Pons (tissue), 1 donor: ENCODE measurements at regions not wholly inside any gene's neighbourhood (a gene's known extent, or its start where the extent isn't known, plus 50 kb on each side); places are given as distances from the start of the nearest gene placed in this dataset.

Source experiments
- DNase-seq: peaks from one replicate; pipeline ENCODE4 v3.0.0-alpha.2; 2016; ENCODE audit warnings: low spot score

DNA sequence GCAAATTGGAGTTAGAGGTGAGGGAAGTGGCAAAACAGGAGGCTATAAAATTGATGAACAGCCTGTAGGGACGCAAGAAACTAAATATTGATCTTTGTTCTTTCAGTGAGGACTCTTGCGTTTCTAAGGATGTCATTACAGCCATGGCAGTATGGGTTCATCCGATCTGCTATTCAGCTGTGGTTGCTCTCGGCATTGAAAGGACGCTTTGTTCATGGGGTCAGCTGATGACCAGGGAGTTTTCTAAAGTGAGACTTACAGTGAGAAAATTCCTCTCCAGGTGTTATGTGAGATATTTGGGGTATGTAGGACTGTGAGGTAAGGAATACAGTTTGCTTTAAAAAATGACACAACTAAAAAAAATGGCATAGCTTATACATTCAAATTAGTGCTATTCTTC is 52.7 kb upstream of the PELI1 start:
- DNase-seq: peak; percentile 86

DNA sequence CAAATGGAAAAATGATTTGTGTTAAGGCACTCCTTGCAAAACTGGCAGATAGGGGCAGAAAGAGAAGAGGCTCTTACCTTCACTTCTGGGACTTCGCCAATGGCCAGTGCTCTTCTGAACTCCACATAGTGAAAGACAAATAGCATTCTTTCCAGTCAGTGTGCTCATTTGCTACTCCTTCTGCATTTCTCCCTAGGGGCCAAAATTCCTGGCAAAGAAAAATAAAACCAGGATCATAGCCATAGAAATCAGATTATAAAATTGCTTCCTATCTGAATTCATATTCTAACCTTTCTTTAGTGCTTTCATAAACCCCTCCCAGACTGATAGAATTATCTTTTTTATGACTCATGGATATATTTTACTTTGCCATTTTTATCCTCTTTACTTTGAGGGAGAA is 56.9 kb upstream of the PELI1 start:
- DNase-seq: no peak

DNA sequence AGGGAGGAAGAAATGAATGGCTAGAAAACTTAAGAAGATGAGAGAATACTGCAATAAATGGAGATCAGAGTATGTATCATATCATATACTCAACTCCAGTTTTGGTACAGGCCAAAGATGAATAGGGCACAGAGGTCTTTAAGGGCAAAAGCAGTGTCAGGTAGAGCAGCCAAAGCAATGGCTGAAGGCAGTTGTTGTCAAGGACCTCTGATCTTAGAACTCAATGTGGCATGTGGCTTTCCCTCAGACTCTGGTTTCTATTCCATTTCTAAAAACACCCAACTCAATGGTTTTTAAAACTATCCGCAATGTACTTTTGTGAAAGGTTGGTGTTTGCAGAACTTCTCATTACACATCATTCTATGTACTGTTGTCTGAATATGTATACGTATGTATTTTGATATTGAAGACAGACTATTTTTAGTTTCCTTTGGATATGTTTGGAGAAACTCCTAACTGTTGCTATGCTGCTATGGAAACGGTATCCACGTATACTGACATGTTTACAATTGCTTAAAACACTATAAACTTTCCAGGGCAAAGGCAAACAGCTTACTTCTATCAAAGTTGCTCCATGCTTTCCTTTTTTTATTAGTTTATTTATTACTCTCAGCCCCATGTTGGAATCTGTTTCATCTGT is 58.1 kb upstream of the PELI1 start:
- DNase-seq: no peak

DNA sequence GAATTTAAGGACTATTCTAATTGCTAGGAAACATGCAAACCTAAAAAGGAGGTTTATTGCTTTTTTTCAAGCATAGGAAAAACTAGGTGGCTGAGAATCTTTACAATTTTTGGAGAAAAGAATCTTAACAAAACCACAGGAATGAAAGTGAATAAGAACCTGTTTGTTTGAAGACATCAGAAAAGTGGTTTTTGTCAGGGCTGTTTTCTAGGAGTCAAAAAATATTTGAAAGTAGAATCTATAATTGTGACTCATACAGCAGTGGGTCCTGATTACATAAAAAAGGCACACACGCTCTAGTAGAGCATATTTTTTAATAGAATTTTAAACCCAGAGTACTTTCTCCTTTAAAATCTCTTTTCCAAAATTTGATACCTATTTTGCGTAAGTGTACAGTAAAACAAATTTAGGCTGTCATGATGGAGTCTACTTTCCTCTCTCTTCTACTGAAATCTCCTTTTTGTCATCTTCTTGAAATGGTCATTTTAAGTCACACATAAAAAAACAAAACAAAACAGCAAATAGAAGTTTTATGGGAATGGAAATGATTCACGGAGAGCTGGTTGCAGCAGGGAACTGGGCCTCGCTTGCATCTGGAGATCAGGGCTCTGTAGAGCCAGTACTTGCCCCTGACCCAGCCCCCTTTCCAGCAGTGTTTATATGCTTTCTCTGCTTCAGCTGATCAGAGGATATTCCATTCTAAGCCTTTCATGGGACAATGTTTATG is 59.1 kb upstream of the PELI1 start:
- DNase-seq: no peak

DNA sequence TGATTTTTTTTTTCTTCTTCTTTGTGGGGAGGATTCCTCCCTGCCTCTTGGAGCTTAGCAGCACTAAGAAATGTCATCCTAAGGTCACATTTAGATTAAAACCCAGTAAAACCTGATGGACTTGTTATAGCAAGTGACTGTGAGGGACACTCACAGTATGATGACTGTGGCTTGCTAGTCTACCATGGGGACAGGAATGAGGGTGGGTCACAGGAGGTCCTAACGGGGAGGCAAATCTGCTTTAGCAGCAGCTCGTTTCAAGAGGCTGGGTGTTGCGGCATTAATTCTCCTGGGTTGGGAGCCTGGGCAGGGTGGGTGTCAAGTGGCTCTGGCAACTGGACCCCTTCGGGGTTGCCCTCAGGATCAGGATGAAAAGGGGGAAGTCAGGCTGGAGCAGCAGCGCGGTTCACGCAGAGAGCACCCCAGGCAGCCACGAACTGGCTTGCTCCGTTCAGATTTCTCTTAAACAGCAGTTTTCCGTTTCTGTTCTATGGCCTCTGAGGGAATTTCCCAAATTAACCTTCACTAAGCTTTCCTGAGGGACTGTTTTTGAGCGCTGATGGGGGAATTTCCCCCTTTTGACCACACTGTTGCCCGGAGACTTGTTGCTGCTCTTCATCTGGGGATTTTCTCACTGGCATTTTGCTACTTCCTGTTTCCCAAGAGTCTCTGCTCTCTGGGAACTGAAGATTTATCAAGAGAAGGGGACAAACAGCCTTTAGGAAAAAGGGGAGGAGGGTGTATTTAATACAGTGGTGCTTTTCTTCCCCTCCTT is 59.8 kb upstream of the PELI1 start:
- DNase-seq: peak; percentile 75

DNA sequence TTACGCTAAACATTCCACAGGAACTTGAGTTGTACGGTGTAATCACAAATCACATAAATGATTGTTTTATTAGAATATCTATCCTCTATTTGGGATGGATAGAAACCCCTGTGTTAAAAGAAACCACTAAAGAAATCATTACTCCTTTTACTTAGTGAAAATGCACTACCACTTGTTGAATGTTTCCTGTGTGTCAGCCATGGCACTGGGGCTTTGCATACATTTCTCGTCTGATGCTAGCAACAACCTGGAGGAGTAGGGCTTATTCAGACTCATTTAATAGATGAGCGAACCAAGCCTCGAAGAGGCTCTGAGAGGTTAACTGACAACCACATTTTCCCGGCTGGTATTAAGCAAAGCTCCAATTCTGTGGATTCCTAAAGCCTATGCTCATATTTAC is 60.5 kb upstream of the PELI1 start:
- no peak for DNase-seq

DNA sequence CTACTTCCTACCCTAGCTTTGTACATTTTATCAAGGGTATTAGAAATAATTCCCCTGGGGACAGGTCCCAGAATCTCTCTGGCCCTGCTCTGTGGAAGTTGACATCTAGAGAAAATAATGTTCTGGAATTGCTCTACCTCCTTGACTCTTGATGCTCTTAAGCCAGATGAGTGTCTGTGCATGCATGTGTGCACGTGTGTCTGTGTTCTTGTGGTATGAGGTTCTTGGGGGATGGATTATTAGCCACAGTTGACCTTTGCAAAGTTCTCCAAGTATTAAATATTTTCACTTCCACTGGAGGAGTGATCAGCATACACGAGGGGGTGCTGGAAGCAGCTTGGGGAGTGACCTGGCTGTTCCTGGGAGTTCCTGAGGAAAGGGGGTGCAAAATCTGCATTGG is 61.2 kb upstream of the PELI1 start:
- DNase-seq: no peak

DNA sequence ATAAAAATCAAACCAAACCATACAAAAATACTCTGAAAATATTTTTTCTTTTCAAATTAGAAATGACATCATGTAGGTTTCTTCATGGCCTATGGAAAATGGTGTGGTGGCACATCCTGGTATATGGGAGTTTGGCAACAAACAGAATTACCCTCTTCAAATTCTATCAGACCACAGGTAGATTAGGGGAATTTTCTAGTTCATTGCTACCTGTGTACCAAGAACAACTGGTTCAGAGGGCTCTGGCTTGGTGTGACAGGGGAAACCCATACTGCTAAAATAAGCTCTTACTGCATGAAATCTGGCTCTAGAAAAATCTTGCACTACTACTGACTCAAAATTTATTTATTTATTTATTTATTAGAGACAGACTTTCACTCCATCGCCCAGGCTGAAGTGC is 63.4 kb upstream of the PELI1 start:
- no peak for DNase-seq

DNA sequence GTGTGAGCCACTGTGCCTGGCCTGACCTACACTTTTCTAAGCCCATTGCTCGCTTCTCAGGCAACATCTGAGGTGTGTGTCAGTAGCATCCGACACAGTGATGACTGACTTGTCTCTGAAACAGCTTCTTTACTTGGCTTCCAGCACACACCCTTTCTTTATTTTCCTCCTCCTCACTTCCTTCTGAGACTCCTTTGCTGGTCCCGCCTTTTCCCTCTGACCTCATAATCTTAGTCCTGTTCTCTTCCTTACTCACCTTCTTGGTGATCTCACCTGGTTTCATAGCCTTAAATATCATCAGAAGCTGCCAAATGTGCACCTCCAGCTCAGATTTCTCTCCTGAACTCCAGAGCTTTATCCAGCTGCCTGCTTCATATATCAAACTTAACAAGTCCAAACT is 66.6 kb upstream of the PELI1 start:
- no peak for DNase-seq

DNA sequence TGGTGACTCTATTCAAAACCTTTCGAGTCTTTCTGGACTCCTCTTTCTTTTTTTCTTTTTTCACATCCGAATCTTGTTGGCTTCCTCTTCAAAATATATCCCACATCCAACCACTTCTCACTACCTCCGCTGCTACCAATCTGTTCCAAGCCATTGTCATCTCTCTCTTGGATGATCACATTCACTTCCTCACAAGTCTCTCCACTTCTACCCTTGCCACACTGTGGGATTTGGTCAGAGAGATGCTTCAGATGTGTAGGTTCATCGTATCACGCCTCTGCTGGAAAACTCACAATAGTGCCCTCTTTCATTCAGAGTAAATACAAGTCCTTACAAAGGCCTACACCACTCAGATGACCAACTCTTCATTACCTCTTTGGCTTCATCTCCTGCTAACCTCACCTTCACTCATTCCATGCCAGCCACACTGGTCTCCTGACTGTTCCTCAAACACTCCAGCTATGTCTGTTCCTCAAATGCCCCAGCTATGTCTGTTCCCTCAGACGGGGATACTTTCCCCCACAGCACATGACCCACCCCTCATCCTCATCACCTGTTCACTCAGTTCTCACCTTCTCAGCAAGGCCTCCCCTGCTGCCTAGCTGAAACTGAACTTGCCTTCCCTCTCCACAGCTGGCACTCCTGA is 67.2 kb upstream of the PELI1 start:
- DNase-seq: no peak

DNA sequence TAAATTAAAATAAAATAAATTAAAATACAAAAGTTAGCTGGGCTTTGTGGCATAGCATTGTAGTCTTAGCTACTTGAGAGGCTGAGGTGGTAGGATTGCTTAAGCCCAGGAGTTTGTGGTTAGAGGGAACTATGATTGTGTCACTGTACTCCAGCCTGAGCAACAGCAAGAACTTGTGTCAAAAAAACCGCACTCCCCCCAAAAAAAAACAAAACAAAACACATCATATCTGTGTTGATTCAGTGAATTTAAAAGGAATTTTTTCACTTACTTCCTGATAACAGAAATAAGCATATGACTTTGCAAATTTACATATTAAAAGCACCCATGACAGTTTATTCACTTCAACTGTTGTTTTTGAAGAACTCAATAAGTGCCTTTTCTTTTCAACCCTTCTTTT is 68.1 kb upstream of the PELI1 start:
- DNase-seq: peak; percentile 58

DNA sequence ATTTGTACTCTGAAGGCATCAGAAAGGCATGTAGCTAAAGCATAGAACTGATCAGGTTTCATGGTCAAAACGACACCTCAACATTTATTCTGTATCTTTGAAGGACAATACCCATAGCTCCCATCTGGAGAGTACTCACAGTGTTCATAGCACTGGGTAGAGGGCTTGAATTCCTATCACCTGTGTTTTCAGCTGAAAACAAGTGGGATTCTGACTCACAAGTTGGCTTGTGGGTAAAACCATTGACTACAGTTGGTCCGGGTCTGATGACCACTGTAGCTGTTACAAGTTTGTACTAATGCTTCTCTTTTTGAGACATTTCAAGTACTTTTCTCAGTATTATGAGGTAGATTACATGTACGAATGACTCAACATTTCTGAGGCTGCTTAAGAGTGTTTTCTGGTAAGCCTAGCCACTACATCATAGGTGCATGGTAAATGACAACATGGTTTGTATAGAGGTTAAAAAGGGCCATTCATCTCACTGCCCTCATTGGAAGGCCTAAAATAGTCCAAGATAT is 68.6 kb upstream of the PELI1 start:
- no peak for DNase-seq

DNA sequence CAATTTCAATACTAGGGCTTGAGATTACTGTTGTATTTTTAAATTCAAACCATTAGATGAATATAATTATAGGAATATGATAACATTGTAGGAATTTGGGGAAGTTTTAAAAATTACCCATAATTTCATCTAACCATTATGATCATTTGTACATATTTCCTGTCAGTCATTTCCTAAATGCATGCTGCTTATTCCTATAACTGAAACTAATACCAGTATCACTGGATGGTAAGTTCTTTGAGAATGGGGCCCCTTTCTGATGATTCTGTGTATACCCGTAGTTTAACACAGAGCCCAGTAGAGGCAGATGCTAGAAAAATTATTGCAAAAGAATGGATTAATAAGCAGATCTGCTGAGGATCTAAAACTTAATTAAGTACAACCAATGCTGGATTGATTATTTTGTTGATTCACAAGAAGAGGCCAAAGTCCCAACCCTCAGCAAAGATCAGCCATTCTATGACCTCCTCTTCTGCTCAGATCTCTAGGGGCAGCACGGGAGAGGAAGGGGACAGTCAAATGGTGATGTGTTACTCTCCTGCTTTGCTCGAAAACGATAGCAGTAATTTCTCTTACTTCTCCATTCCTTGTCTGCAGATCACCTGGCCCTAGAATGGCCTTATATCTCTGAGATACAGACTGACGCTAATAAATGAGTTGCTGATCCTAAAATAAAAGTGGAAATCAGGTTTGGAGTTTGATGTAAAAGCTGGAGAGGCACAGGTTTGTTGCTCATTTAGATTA is 69.5 kb upstream of the PELI1 start:
- DNase-seq: no peak

DNA sequence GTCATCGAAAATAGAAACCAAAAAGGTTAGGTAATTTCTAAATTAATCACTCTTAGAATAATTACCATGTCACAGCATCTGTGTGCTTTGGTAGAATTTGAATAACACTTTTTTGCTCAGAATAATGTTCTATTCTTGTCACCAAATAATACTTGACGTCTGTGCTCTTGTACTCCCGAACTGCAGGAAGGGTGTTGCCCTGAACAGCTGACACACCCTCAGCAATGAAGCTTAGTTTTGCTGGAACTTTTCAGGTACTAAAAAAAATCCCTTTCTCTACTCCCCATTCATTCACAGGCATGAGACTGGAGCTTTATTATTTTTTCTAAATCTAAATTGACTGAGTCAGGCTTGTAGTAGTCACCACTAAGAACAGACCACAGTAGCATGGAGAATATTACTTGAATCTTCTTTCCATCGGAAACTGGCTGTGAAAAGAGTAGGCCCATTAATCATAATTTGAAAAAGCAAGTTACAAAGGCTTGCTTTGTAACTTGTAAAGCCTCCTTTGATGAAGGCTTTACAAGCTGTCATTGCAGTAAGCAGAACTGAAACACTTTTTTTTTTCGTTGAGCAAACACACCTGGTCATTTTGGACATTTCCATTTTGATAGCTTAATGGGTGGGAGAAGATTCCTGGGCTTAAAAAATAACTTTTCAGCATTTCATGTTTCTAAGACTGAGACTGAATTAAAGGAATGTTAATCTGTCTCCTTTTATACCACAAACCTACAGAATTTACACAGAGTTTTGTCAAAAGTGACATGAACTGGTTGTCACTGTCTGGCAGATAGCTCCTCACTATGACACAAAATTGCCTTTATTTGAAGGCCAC is 70.3 kb upstream of the PELI1 start:
- peak; percentile 67 for DNase-seq

DNA sequence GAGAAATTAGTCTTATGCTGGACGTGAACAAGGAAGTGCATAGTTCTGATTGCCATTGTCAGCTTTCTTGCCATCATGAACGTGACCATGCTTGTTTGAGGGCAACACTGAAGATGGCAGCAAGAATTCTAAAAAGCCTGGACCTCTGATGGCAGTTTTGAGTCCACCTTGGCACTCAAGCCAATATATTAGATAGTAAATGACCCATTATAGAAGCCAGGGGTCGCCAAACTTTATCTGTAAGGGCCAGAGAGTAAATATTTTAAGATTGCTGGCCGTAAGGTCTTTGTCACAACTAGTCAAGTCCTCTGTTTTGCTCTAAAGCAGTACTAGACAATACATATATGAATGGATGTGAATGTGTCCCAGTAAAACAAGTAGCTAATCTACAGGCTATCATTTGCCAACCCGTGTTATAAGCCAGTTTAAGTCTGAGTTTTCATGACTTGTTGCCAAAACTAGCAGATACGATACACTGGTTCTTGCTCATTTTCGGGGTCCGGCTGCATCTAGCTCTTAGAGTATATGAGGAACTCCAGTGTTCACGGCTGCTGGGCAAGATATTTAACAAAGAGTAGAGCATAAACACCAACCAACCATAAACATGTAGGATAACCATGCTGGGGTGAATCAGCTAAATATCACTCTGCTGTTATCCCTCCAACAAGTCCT is 73.1 kb upstream of the PELI1 start:
- DNase-seq: no peak

DNA sequence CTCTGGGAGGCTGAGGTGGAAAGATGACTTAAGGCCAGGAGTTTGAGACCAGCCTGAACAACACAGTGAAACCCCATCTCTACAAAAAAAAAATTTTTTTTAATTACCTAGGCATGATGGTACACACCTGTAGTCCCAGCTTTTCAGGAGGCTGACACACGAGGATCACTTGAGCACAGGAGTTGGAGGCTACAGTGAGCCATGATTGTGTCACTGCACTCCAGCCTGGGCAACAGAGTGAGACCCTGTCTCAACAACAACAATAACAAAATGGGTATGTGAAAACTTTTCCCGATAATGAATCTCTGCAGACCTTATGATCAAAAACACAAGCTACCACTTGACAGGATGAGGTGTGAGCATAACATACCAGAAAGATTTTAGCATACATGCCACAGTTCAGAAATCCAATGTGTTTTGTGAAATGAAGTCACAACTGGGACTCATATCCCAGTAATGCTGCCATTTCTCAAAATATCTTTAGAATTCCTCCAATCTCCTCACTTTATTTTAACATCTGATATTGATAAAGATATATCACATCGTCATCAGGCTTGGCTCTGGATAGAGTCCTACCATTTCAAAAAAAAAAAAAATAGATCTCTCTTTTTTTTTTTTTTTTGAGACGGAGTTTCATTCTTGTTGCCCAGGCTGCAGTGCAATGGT is 74.0 kb upstream of the PELI1 start:
- no peak for DNase-seq

DNA sequence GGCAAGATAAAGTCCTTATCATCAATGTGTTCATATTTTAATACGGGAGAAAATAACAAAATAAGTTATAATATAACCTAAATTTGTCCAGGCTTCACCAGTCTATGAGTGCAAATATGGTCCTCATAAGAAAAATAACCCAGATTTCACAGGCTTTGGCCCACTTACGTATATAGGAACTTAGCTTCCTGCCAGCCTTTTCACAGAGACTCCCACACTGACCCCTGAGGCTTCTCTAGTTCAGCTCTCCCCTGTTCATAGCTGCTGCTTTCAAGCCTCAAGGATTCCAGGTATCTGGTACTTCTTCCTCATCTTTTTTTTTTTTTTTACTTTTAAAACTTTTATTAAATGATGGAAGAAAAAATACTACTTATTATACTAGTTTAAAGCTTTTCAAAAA is 74.9 kb upstream of the PELI1 start:
- DNase-seq: no peak

DNA sequence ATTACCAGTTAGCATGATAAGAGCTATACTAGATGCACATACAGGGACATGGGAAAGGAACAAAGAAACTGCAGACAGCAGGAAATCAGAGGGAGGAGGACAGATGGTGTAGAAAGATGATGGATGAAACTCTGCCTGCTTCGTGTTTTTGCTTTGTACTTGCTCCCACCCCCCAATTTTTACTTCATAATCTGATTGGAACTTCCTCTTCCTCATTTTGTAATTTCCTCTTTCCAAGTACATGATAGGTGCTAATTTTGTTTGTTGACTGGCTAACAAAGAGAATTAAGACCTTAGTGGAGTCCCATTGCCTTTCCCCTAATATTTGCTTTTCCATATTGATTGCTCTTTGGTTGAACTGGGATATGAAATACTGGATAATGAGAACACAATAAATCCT is 76.0 kb upstream of the PELI1 start:
- DNase-seq: no peak

DNA sequence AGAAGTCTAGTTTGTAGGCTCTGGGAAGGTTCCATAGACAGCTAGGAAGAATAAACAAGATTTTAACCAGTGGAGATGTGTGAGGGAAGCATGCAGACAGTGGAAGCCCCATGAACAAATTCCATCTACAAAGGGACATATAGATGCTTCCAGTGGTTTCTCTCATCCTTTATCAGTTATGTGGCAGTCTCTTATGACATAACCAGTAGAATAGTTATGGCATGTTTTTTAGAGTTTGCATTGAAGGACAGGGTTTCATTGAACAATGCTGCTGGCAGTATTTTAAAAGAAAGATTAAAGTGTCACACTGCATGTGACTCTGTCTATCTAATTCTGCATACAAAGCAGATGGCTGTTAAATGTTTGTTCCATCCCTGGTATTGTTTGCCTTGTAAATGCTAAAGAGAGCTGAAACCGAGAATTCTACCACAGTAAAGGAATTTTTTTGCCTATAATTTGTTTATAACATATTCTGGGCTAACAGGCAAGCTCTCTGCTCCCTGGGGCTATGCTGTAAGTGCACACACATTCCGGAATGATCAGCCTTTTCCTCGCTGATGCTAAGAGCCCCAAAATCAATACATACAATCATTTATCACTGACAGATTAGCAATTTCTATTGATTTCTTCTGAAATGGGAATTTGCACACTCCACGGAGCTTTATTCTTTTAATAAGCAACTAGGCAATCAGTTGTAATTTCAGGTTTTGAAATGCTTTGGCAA is 76.8 kb upstream of the PELI1 start:
- no peak for DNase-seq
